Astrocyte (in vitro differentiated cells and primary cell): ENCODE measurements at regions not wholly inside any gene's neighbourhood (a gene's known extent, or its start where the extent isn't known, plus 50 kb on each side); places are given as distances from the start of the nearest gene placed in this dataset.

Source experiments
- DNase-seq: peaks from one replicate; pipeline ENCODE4 v3.0.0-alpha.2; 2010; ENCODE audit warnings: low read depth
- FAIRE-seq: peaks from 2 replicates; lab custom pipeline; 2011; peaks lifted over from hg19 to GRCh38; lab: Jason Lieb, UNC
- H2AFZ ChIP-seq: 2 replicates; pipeline ENCODE4 v1.6.0; 2012; ENCODE audit warnings: low read depth, low read length, inconsistent platforms
- H3K27ac ChIP-seq: 2 replicates; pipeline ENCODE4 v1.5.1; 2011; ENCODE audit warnings: low read depth, low read length, inconsistent platforms
- H3K27me3 ChIP-seq: 2 replicates; pipeline ENCODE4 v1.6.0; 2011; ENCODE audit warnings: low read length, inconsistent platforms; ENCODE audit not compliant: insufficient read depth
- H3K36me3 ChIP-seq: 2 replicates; pipeline ENCODE4 v1.5.1; 2011; ENCODE audit warnings: low read length, inconsistent platforms; ENCODE audit not compliant: insufficient read depth
- H3K4me1 ChIP-seq: 2 replicates; pipeline ENCODE4 v1.5.1; 2011; ENCODE audit warnings: low read length, inconsistent platforms; ENCODE audit not compliant: insufficient read depth
- H3K4me2 ChIP-seq: 2 replicates; pipeline ENCODE4 v1.6.0; 2012; ENCODE audit warnings: low read length, inconsistent platforms
- H3K4me3 ChIP-seq: 2 replicates; pipeline ENCODE4 v1.5.1; 2011; ENCODE audit warnings: low read depth, mild to moderate bottlenecking, low read length, inconsistent platforms; ENCODE audit not compliant: insufficient read depth
- H3K79me2 ChIP-seq: 2 replicates; pipeline ENCODE4 v1.6.0; 2012; ENCODE audit warnings: mild to moderate bottlenecking, low read length, inconsistent platforms; ENCODE audit not compliant: insufficient read depth
- H3K9ac ChIP-seq: 2 replicates; pipeline ENCODE4 v1.6.0; 2012; ENCODE audit warnings: mild to moderate bottlenecking, low read length, inconsistent platforms
- H3K9me3 ChIP-seq: 2 replicates; pipeline ENCODE4 v1.5.1; 2012; ENCODE audit warnings: low read depth, mild to moderate bottlenecking, low read length, inconsistent platforms; ENCODE audit not compliant: insufficient read depth
- H4K20me1 ChIP-seq: 2 replicates; pipeline ENCODE4 v1.6.0; 2012; ENCODE audit warnings: low read length, inconsistent platforms; ENCODE audit not compliant: insufficient read depth
- H3K27ac Mint-ChIP-seq: one replicate; pipeline ENCODE4 v1.8.0; 2021; ENCODE audit warnings: mild to moderate bottlenecking, mixed read lengths; ENCODE audit not compliant: unreplicated experiment
- H3K27me3 Mint-ChIP-seq: one replicate; pipeline ENCODE4 v1.8.0; 2021; ENCODE audit warnings: low read depth, mixed read lengths; ENCODE audit not compliant: unreplicated experiment
- H3K36me3 Mint-ChIP-seq: one replicate; pipeline ENCODE4 v1.8.0; 2021; ENCODE audit warnings: low read depth, mixed read lengths; ENCODE audit not compliant: unreplicated experiment
- H3K4me1 Mint-ChIP-seq: one replicate; pipeline ENCODE4 v1.8.0; 2021; ENCODE audit warnings: low read depth, mixed read lengths; ENCODE audit not compliant: unreplicated experiment
- H3K4me3 Mint-ChIP-seq: one replicate; pipeline ENCODE4 v1.8.0; 2021; ENCODE audit warnings: mild to moderate bottlenecking, moderate library complexity, mixed read lengths; ENCODE audit not compliant: unreplicated experiment
- H3K9me3 Mint-ChIP-seq: one replicate; pipeline ENCODE4 v1.8.0; 2021; ENCODE audit warnings: mild to moderate bottlenecking, mixed read lengths; ENCODE audit not compliant: unreplicated experiment
- CTCF ChIP-seq: IDR thresholded peaks from 2 replicates; pipeline ENCODE4 v1.5.1; 2011; ENCODE audit warnings: low read depth, mild to moderate bottlenecking, inconsistent platforms, low read length, moderate library complexity; ENCODE audit not compliant: insufficient read depth
- EZH2 ChIP-seq: IDR thresholded peaks from 2 replicates; pipeline ENCODE4 v1.6.1; 2012; ENCODE audit warnings: mild to moderate bottlenecking, low read length, inconsistent platforms; ENCODE audit not compliant: insufficient read depth

GRCh38 chr21:35426469-35426868 is 377.4 kb upstream of the RUNX1 start:
- TF ChIP-seq EZH2: no peak
- TF ChIP-seq CTCF: no peak
- Histone ChIP-seq H3K79me2 (no peaks in the 10 kb centered on the region), H3K9ac (no peak overlapping the region), H2AFZ (no peak overlapping the region), H3K27me3 (no peaks in the 10 kb centered on the region), H3K27ac (no peak overlapping the region), H3K36me3 (no peaks in the 10 kb centered on the region), H3K4me3 (no peak overlapping the region), H3K4me1 (peaks cover 7% of the 10 kb centered on the region), H3K4me2 (no peak overlapping the region), H3K9me3 (peaks cover 10% of the 10 kb centered on the region), H4K20me1 (no peaks in the 10 kb centered on the region)
- H3K36me3 Mint-ChIP-seq: no peaks in the 10 kb centered on the region
- peaks cover 24% of the 10 kb centered on the region for H3K4me1 Mint-ChIP-seq
- H3K4me3 Mint-ChIP-seq: no peak overlapping the region
- H3K27me3 Mint-ChIP-seq: no peaks in the 10 kb centered on the region
- FAIRE-seq: no peak
- DNase-seq: no peak
- peak overlapping the region; percentile 91 for H3K27ac Mint-ChIP-seq
- peaks cover 23% of the 10 kb centered on the region for H3K9me3 Mint-ChIP-seq

GRCh38 chr21:35424122-35424521 is 375.0 kb upstream of the RUNX1 start:
- Histone ChIP-seq H3K9me3 (peaks cover 10% of the 10 kb centered on the region), H3K79me2 (no peaks in the 10 kb centered on the region)

More at GRCh38 chr21:35424122-35424521, 375.0 kb upstream of the RUNX1 start:
- no peak overlapping the region for H3K4me3 Mint-ChIP-seq
- H3K36me3 Mint-ChIP-seq: no peaks in the 10 kb centered on the region
- H3K9me3 Mint-ChIP-seq: peaks cover 24% of the 10 kb centered on the region
- Histone ChIP-seq H3K27me3 (no peaks in the 10 kb centered on the region), H3K36me3 (no peaks in the 10 kb centered on the region), H3K27ac (no peak overlapping the region), H3K4me2 (no peak overlapping the region), H3K4me1 (peaks cover 7% of the 10 kb centered on the region), H3K9ac (no peak overlapping the region), H4K20me1 (no peaks in the 10 kb centered on the region), H2AFZ (no peak overlapping the region), H3K4me3 (no peak overlapping the region)
- peaks cover 23% of the 10 kb centered on the region for H3K4me1 Mint-ChIP-seq
- TF ChIP-seq EZH2 (no peak), CTCF (no peak)
- DNase-seq (no peak), FAIRE-seq (no peak)
- no peaks in the 10 kb centered on the region for H3K27me3 Mint-ChIP-seq
- H3K27ac Mint-ChIP-seq: no peak overlapping the region
